BJ (cell line): ENCODE measurements at regions not wholly inside any gene's neighbourhood (a gene's known extent, or its start where the extent isn't known, plus 50 kb on each side); places are given as distances from the start of the nearest gene placed in this dataset. TPM values are rescaled to one million over a fixed set of nuclear protein-coding genes. Genes with fewer than 3 reads are reported as not detected.
"Not testable (repeated sequence)": the region's sequence is repeated elsewhere in the genome, so short reads cannot be mapped to it uniquely, and the experiment has no call there.

Experiments
- CTCF ChIA-PET: fragments of 350-600 bp; formaldehyde crosslinking; extraction: SDS; loops from one replicate; lab custom pipeline; 2021; ENCODE audit warnings: antibody characterized with exemption, inconsistent platforms; lab: Yijun Ruan, JAX
- POLR2A ChIA-PET: fragments of 300-600 bp; sonication (Branson Sonifier 250); formaldehyde crosslinking; extraction: SDS; loops from one replicate; lab custom pipeline; 2021; ENCODE audit warnings: antibody characterized with exemption; lab: Charles Lee
- DNase-seq: peaks from one replicate; pipeline ENCODE4 v3.0.0-alpha.2; 2011; ENCODE audit warnings: low read depth
- H3K27me3 ChIP-seq: 2 replicates; pipeline ENCODE4 v1.6.0; 2011; ENCODE audit warnings: low read length; ENCODE audit not compliant: control insufficient read depth, insufficient read depth
- H3K36me3 ChIP-seq: 2 replicates; pipeline ENCODE4 v1.5.1; 2011; ENCODE audit warnings: low read length; ENCODE audit not compliant: control insufficient read depth, insufficient read depth
- H3K4me3 ChIP-seq: 2 replicates; pipeline ENCODE4 v1.5.1; 2011; ENCODE audit warnings: low read depth, mild to moderate bottlenecking, control low read depth, low read length
- small RNA-seq: library from RNA; depleted of rRNA; stranded (forward); fragments of <200 nt; gene quantifications from one replicate; pipeline ENCODE3, GENCODE V24; 2012; ENCODE audit warnings: low replicate concordance, low read depth; ENCODE audit not compliant: insufficient read length

- H3K27me3 ChIP-seq, CTCF ChIA-PET: not testable (repeated sequence)
These were observed 368.1 kb downstream of the TP53TG3F start for GRCh38 chr16:33827522-33827921.

DNA sequence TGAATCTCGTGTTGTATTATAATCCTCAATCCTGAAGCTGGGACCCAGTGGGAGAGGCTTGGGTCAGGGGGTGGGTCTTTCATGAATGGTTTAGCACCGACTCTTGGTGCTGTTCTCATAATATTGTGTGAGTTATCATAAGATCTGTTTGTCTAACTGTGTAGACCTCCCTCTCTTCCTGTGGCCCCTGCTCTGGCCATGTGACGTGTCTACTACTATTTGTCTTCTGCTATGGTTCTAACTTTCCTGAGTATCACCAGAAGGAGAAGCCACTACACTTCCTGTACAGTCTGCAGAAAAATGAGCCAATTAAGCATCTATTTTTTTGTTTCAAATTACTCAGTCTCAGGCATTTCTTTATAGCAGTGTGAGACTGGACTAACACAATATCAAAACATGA lies 379.7 kb downstream of the TP53TG3F start:
- CTCF ChIA-PET, DNase-seq, H3K4me3 ChIP-seq, H3K27me3 ChIP-seq, POLR2A ChIA-PET, H3K36me3 ChIP-seq: not testable (repeated sequence)

More at GRCh38 chr16:33827522-33827921, 368.1 kb downstream of the TP53TG3F start:
- DNase-seq, H3K4me3 ChIP-seq, POLR2A ChIA-PET, H3K36me3 ChIP-seq: not testable (repeated sequence)

DNA sequence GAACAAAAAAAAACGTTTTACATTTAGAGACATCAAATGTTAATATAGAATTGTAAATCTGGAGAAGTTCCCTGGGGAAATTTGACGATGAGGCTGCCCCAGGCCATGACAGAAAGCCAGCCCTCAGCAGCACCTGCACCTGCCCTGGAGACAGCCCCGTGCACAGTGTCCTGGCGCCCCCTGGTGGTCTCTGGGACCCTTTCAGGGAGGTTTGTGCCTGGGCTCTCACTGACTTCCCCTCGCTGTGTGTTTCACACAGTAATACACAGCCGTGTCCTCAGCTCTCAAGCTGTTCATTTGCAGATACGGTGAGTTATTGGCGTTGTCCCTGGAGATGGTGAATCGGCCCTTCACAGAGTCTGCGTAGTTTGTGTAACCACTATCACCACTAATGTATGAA lies 385.1 kb downstream of the TP53TG3F start:
- DNase-seq, POLR2A ChIA-PET: not testable (repeated sequence)

More for the DNA sequence above, 385.1 kb downstream of the TP53TG3F start:
- H3K27me3 ChIP-seq, H3K36me3 ChIP-seq, H3K4me3 ChIP-seq, CTCF ChIA-PET: not testable (repeated sequence)

Small RNA genes lying in the stretch of these regions (small RNA-seq; reads per million reads assigned to genes)
- not detected for gene AC136428.2
- not detected for gene ENPP7P13
